GM21737 (cell line): ENCODE measurements at regions not wholly inside any gene's neighbourhood (a gene's known extent, or its start where the extent isn't known, plus 50 kb on each side); places are given as distances from the start of the nearest gene placed in this dataset.
"Not testable (repeated sequence)": the region's sequence is repeated elsewhere in the genome, so short reads cannot be mapped to it uniquely, and the experiment has no call there.

Experiments
- ATAC-seq: cut with Tn5 transposase; IDR thresholded peaks from one replicate; pipeline ENCODE4 v1.9.1; 2021; ENCODE audit warnings: mild to moderate bottlenecking, moderate library complexity; ENCODE audit not compliant: unreplicated experiment

DNA sequence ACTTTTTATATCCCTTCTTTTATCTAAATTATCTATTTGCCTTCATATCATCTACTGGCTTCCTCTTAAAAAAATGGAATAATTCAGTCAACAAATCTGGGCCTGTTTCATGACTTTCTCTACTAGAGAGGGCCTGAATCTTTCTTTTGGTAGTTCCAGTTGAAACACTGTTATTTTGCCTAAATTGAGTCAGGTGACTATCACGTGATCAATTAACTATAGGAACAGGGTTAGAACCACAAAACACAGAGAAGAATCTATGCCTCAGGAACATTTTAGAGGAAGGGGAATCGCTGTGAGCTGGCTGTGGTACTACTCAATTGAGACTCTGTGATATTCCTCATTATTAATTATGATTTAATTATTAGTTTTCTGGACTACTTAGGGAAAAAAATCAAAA lies 736.7 kb upstream of the PITX2 start:
- ATAC-seq, result no peak

DNA sequence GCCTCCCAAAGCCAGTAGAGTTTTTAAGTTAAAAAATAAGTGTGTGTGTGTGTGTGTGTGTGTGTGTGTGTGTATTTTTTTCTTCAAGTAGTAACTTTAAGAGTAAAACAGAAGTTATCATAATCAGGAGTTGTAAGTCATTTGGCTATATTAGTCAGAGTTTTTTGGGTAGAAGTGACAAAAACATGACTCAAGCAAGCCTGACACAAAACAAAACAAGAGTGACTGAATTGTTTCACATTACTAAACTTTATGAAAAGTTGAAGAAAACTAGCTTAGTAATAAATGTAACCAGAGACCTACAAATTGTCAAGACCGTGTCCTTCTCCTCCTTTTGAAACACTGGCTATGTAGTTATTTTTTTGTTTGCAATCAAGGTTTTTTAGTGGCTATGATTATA lies 738.0 kb upstream of the PITX2 start:
- ATAC-seq, result no peak

DNA sequence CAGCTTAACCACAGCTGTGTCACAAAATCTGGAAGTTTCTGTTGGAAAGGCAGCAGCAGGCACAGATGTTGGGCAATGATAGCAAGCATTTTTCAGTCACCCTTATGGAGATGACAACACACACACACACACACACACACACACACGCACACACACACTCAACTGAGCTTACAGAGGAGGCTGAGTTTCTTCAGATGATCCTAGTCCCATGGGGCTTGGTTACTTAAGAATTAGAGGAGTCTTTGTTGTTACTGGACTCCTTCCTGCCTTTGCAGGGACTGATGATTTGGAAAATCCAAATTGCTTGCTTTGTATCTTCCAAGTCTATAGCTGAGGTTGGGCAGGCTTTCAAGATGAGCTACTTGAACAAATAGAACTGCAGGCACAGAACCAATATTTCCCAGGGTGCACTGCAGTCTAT lies 740.1 kb upstream of the PITX2 start:
- ATAC-seq, result no peak

DNA sequence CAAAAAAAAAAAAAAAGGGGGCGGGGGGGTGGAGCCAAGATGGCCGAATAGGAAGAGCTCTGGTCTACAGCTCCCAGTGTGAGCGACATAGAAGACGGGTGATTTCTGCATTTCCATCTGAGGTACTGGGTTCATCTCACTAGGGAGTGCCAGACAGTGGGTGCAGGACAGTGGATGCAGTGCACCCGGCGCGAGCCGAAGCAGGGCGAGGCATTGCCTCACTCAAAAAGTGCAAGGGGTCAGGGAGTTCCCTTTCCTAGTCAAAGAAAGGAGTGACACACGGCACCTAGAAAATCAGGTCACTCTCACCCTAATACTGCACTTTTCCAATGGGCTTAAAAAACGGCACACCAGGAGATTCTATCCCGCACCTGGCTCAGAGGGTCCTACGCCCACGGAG lies 755.0 kb upstream of the PITX2 start:
- ATAC-seq, result not testable (repeated sequence)

DNA sequence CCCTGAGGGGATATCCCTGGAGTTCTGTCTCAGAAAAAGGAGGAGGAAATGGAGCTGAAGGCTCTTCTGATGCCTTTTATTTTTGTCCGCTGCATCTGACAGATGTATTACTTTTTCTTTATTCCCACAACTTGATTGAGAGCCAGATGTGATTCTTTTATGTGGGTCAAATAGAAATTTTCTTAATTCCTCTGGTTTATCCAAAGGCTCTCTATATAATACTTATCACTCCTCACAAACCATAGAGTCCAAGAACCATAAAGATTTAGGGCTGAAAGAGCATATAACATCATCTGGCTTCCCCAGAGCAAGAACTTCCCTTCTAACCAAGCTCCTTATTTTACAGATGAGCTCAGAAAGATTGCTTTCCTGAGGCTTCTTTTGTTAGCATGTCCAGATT lies 756.7 kb upstream of the FAM241A start:
- ATAC-seq, result no peak

DNA sequence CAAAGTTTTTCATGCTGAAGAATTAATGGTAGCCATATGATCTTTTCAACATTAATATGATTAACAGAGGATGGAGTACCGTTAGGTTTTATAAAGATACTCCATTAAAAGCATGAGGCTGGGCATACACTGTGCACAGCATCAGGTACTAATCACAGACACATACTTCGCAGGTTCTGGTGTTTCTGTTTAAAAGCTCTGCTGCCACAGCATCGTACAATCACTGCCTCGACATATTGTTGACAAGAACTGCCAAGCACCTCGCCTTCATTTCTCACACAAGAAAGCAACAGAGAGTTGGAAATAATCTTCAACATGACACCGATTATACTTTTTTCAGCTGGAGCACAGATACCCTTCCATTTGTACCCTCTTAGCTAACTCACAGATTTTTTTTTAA lies 753.4 kb upstream of the FAM241A start:
- ATAC-seq, result no peak

DNA sequence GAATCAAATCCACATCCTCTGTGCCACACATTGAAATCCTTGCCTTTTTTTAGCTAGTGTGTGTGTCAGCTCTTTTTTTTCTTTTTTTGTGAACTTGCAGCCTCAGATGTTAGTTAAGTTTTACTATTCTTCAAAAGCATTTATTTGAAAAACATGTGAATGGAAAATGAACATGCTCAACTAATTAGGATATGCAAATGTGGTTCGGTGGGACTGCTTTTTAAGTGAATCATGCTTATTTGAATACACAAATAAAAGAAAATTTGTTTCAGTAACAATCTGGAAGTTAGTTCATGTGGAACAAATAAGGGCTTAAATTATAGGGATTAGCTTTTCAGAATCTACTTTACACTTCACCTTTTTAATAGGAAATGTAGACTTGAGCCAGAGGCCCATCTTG lies 751.5 kb upstream of the FAM241A start:
- ATAC-seq, result no peak

DNA sequence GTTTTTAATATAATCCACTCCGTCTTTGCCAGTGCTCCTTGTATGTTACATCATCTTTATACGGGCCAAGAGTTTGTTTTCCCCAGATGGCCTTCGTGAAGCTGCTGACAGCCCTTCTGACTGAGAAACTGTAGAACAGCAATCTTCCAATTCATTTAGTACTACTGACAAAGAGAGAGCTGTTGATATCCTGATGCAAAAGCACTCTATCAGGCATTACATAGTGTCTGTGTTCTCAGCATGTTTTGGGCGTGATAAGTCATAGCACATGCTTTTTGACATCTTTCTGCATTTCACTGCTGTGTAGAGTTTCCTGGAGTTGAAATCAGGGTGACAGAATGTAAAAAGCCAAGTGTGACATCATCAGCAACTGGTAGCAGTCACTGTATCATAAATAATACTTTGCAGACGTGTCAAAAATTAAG lies 746.3 kb upstream of the FAM241A start:
- no peak for ATAC-seq

DNA sequence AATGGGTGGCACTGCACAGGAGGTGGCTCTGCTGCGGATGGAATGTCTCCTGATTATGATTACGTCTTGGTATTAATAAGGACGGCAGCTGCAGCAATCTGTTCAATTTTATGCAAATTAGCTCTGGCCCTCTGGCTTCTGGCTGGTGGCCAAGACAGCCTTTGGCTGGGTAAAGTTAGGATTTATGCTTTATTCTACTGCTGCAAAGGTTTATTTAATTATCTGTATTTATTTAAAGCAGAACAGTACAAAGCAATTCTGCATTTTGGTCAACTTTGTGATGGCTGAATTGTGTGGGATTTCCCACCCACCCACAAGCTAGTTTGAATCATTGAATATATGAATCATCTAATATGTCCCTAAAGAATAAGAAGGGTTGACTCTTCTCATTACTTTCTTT lies 745.6 kb upstream of the FAM241A start:
- no peak for ATAC-seq

DNA sequence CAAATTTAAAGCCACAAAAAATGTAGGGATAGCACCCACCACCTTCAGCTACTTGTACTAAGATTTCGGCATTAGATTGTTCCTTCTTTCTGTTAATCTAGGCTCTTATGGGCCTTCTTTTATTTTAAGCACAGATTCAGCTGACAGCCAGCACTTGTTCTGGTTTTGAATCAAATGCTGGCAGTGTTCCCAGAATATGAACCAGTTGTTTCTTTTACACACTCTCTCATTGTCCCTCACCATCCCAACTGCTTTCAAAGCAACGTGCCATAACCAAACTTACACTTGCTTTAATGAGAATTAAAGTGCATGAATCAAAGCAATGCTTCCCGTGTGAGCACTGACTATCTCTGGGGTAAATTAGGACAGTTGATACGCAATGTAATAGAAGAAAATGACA lies 744.5 kb upstream of the FAM241A start:
- ATAC-seq, result no peak

DNA sequence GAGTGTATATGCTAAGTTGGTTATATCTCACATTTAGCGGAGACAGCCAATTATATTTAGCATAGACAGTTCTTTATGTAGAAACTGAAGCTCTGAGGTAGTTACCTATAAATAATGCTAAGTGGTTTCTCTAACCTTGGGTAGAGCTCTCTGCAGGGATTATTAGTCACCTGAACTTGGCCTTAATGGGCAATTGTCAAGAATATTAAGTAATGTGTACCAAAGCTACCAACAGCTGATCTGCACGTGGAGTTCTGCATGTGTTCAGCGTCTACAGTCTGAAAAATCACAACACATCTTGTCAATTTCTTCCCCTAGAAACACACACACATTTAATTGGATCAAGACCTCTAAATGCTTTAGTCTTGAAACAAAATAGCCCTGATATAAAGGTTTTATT lies 740.6 kb upstream of the FAM241A start:
- no peak for ATAC-seq

DNA sequence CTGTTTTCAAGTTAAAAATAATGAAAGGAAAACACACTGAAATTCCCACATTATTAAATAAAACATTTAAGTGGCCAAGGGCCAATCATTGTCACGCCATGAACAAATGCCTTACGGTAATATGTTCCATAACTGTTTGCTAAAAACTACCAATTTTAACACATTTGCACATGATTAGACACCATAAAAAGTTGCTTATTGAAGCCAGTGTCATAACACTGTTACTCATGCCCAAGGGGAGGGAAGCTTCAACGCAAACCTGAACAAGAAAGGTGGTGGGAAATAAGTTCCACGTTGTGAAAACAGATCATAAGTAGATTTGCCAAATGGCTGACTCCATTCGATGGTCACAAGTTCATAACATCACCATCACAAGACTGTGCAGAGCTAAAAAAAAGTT lies 739.3 kb upstream of the FAM241A start:
- no peak for ATAC-seq

DNA sequence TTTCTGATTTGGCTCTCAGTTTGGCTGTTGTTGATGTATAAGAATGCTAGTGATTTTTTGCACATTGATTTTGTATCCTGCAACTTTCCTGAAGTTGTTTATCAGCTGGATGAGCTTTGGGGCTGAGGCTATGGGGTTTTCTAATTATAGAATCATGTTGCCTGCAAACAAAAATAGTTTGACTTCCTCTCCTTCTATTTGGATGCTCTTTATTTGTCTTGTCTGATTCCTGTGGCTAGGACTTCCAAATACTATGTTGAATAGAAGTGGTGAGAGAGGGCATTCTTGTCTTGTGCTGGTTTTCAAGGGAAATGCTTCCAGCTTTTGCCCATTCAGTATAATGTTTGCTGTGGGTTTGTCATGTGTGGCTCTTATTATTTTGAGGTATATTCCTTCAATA lies 734.7 kb upstream of the FAM241A start:
- no peak for ATAC-seq

DNA sequence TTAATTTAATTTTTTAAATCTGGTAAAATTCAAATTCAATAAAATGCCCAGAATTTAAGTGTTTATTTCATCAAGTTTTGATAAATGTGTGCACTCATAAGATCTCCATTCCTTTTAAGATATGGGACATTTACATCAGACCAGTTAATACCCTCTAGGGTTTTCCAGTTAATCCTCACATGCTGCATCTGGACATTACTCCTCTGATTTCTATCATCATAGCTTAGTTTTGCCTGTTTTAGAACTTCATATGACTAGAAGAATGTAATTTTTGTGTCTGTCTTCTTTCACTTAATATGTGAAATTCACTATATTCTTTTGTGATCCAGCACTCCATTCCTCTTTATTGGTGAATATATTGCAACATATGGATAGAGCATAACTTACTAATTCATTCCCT lies 727.7 kb upstream of the FAM241A start:
- ATAC-seq, result no peak

DNA sequence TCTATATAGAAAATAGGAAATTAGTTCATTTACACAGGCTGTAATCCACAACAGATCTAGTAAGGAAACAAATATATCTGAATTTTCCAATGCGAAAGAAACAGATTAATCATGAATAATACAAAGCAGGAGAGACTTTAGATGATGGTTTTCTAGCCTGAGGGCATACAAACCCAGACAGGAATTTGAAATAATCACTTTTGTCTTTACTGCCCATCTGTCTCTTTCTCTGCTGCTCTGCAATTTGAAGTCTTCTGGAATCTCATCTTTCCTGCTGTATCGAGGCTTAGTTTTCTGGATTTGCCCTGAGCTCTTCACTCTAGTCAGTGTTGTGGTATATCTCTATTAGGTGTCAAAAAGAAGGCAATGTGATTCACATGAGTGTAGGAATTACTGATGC lies 711.8 kb upstream of the FAM241A start:
- no peak for ATAC-seq

DNA sequence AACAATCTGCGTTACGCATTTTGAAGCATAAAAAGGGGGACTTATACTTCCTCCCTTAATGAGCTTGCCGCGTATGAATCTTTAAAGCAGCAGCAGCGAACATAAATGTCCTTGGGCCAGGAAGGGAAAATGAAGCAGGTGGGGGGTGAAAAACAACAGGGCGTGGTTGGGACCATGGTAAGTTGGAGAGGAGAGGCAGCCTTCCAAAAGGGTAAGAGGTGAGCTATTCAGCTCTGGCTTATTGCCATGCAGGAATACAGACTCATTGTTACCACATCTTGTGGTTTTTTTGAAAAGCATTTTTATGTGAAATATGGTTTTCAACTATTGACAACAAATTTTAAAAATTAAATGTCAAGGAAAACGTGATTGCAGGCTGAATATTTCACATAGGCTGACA lies 710.7 kb upstream of the FAM241A start:
- no peak for ATAC-seq

DNA sequence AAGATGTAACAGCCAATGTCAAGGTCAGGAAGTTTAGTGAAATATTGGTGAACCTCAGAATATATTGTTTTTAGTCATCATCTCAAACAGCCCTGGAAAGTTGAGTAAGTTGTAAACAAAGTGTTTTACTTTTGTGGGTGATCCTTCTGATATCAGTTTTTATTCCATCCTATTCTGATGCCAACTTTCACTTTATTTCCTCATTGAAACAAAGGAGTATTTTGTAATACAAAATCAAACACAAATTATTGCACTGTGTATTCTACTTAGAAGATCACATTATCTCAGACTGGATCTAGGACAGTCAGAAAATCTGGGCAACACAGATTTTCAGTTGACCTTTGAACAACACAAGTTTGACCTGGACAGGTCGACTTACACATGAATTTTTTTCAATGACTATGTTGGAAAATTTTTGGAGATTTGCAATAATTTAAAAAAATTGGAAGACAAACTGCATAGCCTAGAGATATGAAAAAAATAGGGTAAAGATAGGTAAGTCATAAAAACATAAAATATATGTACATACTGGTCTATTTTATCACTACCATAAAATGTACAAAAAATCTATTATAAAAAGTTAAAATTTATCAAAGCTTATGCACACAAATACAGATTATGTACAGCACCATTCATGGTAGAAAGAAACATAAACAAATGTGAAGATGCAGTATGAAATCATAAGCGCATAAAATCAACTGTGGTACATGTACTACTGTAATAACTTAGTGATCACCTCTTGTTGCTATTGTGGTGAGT lies 709.1 kb upstream of the FAM241A start:
- no peak for ATAC-seq

DNA sequence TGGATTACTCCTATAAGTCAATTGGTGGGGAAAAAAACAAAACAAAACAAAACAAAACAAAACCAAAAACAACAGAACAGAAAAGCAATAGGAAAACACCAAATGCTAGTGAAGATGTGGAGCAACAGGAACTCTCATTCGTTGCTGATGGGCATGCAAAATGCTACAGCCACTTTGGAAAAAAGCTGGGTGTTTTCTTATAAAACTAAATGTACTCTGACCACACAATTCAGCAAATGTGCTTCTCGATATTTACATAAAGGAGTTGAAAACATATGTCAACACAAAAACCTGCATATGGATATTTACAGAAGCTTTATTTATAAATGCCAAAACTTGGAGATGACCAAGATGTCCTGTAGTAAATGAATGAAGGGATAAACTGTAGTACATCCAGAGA lies 703.6 kb upstream of the FAM241A start:
- ATAC-seq, result no peak

DNA sequence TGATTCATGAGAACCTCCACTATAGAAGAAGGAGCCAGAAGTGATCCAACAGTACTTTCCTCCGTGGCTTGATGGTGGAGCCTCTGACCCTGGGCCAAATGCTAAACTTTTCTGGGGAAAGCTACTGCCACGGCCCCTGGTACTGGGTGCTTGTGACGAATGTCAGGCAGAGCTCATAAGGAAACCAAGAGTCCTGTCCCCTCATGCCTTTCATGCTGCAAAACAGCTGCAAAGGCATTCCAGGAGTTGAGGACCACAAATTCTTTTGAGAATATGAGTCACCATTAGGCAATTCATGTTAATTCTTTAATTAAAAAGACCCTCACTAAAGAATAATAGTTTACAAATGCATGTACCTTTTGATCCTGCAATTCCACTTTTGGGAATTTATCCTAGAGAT lies 700.4 kb upstream of the FAM241A start:
- not testable (repeated sequence) for ATAC-seq

DNA sequence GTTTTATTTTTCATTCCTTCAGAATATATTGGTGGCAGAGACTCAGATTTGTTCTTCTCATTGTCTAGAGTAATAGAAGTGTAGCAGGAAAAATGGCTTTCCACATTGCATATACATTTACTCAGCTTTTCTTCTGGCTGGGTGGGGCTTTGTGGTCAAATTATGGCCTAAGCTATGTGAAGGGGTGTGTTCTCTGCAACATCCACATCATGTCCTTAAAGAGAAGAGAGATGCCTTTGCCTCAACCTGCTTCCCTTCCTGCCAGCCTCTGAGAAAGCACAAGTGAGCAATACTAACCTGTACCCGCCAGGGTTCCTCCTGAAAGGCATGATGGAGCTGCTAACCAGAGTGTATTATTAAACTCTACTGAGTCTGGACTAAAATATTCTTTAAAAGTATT lies 695.6 kb upstream of the FAM241A start:
- no peak for ATAC-seq

DNA sequence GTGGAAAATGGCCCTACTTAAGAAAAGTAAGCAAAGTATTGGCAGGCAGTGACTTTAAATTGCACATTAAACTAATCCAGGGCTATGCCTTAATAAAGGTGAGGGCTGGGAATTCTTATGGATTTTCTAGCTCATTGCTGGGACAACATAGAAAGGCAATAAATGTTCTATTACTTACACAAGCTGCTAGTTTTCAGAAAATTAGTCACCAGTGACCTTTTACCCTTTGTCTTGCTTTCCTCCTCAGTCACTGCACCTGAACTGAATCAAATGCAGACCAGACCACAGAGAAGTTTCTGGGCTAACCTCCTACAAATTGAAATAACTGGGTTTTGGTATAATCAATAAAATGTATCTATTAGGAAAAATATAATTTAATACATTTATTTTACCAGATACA lies 694.4 kb upstream of the FAM241A start:
- no peak for ATAC-seq

DNA sequence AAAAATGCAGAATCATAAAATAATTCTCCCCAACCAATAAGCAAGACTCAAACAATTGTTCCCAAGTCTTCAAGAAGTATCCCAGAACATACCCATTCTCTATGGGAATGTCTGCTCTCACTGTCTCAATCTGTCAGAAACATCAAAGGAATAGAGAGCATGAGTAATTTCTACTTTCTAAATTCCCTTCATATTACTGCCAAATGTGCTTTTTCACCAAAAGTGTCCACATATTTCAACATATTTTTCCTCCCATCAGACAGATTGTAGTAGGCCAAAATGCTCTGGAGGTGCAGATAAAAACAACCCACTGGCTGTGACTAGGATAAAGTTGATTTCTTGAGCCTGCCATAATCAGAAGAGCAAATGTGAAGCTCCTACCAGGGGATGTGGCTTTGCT lies 692.0 kb upstream of the FAM241A start:
- ATAC-seq, result no peak

DNA sequence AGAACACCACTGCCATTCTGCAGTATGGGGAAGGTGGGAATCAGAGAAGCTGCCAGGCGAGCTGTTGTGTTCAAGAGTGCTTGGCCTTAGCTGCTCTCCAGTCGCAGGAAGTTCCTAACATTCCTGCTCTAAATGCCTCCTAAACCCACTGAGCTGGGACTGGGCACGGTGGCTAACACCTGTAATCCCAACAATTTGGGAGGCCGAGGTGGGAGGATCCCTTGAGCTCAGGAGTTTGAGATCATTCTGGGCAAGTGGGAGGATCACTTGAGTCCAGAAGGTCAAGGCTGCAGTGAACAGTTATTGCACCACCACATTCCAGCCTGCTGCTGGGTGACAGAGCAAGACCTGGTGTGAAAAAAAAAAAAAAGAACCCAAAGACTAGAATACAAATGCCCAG lies 690.3 kb upstream of the FAM241A start:
- ATAC-seq, result no peak
